Fibroblast of skin of left biceps (primary cell): ENCODE measurements at regions not wholly inside any gene's neighbourhood (a gene's known extent, or its start where the extent isn't known, plus 50 kb on each side); places are given as distances from the start of the nearest gene placed in this dataset.

Source experiments
- DNase-seq, 2 experiments: peaks; one replicate each; pipeline ENCODE4 v3.0.0-alpha.2; 2013; ENCODE audit warnings: low read depth in 2 of 2

DNA sequence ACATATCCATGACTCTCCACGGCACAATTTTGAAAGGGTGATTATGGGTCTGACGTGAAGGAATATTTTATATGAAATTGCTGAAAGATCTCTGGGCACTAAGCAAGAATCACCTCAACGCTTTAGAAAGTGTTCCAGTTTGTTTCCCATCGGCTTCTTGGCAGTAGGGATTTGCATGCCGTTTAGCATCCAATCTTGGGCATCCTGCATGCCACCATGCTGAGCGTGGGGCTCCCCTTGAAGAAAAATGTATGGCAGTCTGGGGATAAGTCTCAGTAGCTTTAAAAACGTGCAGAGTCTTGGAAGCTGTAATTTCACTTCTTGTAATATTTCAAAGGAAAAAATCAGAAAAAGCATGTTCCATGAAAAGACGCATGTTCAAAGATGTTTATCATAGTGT lies 151.7 kb downstream of the DMRT2 start:
- DNase-seq: no peak

DNA sequence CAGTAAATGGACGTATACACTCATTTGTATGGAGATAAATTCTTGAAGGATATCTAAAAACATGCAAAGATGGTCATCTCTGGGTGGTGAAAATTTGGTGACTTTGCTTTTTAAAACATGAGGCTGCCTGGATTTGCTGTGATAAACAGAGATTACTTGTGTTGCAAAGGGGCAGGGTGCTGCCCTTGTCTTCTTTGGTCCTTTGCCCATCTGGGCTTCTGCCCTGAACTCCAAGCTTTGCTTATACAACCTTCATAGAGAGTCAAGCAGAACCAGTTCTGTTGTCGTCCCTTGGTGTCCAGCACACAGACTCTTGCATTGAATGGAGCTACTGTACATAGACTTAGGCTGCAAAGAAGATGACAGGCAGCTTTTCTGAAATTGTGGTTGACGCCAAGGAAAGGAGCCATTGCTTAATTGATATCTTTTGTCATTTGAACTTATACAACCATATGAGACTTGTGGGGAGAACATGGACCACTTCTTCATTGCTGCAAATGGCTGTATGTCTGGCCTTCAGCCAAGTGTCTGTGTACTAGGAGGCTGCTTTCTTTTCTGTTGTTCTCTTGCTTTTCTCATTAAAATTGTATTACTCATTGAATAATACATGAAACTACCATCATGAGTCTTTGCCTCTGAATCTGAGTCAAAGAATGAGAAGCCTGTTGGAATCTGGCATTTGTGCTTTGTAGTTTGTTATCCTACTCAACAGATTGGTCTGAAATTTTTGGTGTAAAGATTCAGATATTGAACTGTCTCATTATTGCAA lies 152.5 kb downstream of the DMRT2 start:
- no peak for DNase-seq

DNA sequence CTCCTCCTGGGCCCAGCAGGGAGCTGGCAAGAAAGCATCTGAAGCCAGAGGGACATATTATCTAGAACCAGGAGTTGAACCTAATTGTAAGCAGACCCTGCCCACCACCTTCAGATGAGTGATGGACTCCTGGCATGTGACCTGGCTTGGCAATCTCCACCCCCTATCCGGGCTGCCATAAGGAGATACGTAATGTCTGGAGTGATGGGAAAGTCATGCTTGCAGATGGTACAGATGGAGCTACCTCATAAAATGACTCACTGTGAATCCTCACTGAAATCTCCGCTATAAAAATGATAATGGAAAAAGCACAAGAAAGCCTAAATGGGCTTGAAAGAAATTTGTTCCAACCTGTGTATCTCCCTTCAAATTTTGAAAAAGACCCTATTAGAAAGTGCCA lies 157.5 kb downstream of the DMRT2 start:
- peak in 1 of 2 experiments; percentile 20 for DNase-seq

DNA sequence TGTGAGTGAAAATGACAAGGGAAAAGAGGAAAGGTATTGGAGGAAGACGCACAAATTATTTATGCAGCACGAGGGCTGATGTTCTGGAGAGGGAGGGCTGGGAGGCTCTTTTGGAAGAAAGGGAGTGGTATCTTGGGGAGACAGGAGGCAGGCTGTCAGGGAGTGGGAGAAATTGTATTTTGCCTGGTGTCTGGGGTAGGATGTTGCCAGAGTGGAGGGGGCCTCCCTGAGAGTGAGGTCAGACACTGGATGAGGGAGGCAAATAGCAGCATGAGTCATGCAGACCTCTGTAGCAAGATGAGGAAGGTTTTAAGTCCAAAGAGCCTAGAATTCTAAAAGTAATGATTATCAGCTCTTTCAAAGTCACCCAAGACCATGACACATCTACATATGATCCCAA lies 158.0 kb downstream of the DMRT2 start:
- no peak for DNase-seq

DNA sequence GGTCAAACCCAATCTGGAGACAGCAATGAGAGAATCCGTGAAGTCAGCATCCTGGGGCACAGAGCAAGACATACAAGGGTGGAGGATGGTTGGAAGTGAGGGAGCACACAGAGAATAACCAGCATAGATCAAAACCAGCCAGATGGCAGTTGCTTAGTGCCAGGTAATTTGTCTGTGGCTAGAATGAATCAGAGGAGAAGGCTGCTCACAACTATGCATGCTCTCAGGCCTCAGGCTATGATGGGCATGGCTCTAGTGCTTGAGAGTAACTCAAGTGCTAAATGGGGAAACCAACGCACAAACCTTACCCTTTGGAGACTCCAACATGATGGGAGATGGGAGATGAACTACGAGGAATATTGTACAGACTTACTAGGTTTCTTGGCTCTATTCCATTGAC lies 160.8 kb downstream of the DMRT2 start:
- no peak for DNase-seq

DNA sequence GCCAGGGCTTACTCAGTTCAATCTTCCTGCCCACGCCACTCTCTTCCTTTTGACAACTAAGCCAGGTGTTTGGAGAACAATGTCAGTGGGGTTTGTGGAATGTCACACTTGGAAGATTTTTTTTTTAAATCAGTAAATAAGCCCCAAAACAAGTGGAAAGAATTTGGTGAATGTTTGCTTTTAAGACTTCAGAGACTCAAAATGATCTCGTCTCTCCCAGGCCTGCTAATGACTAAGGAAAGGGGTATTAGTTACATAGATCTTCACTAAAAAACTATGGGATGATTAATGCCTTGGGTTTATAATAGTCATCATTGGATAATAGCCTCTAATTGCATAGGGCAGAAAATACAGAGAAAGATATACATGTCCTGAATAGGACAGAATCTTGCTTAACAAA lies 166.4 kb downstream of the DMRT2 start:
- DNase-seq: no peak

DNA sequence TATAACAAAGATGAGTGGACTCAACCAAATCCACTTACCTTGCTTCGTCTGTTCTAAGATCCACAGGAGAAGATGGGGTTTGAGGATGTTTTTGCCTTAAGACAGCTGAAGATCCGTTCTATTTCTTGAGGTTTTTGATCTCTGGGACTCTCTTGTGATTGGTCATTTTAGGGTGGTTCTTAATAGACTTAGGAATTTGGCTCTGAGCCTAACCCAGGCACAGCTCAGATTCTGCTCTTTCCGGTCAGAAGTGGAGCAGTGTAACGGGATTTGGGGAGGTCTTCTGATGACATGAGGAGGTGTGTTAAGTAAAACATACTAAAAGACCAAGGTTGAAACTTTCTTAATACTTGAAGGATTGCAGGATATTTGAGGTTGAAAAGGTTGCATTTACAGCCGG lies 166.9 kb downstream of the DMRT2 start:
- DNase-seq: no peak

DNA sequence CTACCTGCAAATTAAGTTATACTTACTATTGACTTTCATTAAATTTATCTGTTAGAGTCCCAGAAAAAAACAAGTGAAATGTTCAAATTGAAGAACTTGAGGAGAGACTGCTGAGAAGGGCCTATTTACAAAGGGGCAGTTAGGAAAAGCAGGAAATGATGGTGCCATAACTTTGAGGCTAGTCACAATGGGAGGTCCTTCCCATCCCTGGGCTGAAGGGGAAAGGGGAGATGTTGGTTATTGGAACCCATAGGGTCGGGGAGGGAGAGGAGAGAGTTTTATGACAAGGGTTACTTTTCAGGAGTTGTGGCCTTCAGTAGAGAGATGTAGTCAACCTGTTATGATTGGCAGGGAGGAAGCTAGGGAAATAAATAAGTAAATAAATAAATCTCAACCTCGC lies 169.1 kb downstream of the DMRT2 start:
- DNase-seq: no peak

DNA sequence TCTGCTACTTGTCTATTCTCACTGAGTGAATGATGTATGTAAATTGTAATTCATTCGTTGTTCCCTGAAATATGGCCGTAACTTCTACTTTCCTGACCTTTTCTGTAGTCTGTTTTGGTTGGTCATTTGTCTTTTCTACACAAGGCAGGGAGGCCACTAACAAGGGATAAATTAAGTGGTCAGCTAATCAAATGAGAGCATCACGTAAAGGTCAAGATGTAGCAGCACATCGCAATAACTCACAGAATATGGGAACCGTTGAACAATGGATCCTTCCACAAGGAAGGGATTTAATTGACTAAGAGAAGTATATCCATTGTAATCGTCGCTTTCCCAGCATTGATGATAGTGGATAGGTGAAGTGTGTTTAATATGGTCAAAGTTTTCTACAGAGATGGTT lies 171.1 kb downstream of the DMRT2 start:
- no peak for DNase-seq

DNA sequence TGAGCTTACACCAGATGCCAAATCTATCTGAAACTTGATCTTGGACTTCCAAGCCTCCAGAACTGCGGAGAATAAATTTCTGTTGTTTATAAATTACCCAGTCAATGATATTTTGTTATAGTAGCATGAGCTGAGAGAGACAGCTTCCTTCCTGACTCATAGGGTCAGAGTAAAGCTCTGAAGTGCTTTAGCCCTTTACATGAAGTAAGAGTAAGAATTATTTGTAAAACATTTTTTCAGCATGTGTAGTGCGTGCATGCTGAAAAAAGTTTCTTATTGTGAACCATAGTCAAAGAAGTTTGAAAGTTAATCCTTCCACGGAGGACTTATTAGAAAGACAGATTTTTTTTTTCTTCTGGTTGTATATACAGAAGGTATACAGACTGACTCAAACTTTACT lies 172.4 kb downstream of the DMRT2 start:
- DNase-seq: no peak

DNA sequence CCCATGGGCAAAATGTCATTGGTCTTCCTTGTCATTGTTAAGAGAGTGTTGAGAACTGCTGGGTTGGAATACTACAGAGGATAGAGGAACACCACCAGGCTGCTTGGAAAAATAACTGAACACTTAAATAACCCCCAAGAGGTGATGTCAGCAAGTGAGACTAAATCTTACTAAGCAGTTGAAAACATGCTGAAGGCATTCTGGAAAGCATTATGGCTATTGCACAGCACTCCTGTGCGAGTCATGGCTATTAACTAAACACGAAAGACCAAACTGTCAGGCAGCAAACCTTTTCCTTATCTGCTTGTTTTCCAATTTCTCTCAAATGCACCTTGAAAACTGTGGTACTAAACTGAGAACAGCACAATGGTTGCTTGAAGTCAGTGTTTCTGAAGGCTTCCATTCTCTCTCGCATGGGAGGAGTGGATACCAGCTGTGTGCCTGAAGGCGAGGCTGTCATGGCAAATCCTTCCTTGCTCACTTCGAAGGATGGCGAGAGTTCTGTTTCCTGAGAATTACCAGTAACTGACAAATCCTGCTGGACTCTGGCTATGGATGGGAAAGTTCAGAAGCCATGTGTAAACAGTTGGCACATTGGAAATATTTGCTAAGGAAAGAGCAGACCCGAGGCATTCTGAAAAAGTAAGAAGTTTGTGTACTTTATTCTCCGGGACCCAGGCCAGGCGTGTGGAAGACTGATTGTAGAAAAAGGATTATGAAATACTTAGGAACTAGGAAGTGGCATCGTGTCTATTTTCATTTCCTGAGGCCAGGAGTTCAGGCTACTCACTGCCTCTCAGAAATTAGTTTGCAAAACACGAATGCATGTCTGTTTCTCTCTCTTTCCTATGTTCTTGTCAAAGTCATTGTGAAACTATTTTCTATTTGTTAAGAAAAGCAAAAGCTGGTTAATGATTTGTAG lies 182.1 kb downstream of the DMRT2 start:
- peak; percentile 44 to 51 for DNase-seq

DNA sequence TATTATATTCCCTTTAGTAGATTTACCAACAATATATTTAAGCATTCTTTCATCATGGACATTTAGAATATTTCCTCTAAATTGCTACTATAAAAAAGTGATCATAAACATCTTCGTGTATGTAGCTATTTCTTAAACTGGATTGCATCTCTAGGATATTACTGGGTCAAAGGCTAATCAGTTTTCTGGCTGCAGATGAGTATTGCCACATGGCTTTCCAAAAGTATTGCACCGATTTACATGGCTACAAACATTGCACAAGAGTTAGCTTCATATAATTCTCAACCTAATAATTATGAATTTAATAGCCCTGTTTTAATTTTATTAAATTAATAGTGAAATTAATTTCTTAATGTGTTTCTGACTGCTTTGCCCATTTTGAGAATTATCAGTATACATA lies 183.4 kb downstream of the DMRT2 start:
- no peak for DNase-seq

DNA sequence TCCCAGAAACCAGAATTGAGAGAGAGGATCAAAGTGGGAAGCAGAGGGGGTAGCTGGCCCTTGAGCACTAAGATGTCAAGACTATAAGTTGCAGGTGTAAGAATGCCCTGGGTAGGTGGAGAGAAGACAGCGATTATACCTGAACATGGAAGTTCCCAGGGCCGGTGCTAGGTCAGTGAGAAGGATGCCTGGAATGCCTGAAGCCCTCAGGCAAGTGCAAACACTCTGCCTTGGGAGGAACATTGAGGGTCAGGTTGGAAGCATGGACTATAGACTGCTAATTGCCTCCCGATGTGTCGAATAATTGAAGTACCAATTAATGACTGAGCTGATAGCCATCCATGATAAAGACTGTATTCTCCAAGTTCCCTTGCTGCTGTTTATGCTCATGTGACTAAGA lies 185.5 kb downstream of the DMRT2 start:
- no peak for DNase-seq

DNA sequence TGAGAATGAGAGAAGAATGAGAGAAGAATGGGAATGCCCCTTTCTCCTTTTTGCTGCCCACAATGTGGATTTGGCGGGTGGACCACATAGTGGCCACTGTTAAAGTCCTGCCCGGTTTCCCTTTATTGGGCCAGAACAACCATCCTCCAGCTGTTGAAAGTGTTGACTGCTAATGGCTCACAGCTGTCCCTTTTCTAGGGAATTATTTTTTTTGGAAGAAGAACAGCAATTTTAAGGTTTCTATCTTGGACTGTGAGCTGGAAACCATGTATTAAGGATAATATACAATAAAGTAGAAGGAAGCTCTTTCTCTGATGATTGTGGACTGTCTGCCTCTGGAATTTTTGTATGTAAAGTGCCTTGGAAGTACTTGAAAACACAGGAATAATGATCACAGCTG lies 185.9 kb downstream of the DMRT2 start:
- no peak for DNase-seq

DNA sequence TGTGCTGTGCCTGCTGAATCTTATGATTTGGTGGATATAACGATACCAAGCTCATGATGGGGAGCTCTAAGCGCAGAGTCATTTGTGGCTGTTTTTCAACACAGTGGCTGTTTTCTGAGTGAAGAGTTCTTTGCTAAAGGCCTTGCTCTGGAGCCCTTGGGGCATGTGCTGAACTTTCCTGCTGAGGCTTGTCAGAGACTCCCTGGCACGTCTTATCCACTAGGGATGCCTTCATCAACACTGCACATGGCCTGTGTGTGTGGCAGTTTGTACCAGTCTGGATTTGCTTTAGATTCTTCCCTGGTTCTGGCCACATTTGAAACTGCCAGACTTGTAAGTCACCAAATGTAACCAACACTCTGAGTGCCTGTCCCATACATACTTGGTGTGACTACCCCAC lies 188.2 kb downstream of the DMRT2 start:
- DNase-seq: no peak

DNA sequence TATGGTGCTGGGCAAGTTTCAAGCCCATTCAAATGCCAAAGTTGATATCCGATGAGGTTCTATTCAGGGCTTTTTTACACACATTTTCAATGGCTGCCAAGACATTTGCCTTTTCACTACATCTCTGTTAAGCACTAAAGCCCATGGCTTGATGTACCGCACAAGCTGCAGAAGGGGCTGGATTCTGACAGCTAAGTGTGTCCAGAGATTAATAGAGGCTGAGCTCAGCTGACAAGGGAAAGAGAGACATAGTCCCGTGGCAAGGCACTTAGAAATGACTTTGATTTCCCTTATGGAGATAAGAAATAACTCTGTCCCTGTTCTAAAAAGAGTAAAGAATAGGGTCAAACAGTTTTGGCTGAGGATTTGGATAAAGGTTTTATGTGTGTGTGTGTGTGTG lies 198.6 kb downstream of the DMRT2 start:
- no peak for DNase-seq

DNA sequence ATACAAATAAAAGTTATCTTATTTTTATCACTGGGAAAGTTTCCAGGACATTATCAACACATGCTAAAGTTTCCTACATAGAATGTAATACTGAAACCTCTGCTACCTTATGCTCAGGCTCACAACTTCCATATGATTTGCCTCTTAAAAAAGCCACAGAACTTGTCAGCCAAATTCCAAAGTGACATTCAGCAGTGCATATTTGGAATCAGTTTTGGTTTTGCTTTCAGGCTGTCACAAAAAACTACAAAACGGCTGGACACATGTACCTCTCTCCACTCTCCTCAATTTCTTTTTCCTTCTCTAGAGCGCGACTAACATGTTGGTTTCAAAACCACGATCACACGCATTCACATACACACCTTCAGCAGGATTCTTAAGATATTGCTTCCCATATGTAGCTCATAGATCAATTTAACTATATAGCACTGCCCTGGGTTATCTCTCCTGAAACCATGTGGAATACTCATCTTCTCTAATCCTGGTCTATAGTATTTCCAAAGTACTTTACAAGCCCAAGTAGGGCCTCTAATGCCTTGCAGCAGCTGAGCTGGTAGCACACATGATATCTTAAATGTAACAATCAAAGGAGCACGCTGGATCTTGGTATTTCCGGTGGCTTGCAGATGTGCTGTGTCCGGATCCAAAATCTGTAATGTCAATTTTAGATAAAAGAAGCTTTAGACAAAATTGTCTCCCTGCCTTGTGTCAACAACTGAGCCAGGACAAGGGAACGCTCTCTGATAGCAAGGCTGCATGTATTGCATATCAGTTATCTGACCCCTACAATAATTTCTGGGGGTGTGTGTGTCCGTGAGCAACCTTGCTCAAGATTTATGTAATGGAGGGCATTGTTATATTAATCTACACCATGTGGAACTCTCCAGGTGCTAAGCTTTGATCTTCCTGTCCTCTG lies 203.2 kb downstream of the DMRT2 start:
- DNase-seq: no peak

DNA sequence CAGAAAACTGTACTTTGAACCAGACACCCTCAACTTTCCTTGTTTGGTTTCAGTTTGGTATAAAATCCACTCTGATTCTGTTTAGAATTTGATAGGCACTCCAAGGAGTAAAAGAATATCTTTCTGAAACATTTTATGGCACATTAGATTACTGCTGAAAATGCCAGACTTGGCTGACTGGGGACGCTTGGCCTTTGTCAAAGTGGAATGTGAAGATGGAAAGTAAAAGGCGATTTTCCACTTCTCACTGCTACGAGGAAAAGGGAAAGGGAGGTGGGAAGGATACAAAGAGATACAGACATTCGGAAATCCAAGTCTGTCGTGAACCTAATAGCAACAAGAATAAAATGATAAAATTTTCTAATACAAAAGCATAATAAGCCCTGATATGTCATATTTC lies 203.9 kb downstream of the DMRT2 start:
- no peak for DNase-seq

DNA sequence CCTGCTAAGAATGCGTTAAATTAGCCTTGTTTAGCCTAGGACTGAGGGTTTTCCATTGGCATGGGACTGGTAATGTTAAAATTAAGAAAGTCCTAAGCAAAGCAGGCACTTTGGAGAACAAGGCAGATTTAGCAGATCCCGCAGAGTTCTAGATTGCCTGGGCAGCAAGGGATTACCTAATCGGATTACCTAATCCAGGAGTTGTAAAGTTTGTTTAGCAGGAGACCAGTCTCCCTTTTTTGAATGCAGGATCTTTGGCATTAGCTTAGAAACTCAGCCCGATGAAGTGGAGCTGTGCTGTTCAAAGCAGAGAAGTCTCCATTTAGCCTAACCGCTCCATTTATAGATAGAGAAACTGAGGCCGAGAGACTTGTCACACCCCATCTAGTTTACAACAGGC lies 206.0 kb downstream of the DMRT2 start:
- DNase-seq: no peak

DNA sequence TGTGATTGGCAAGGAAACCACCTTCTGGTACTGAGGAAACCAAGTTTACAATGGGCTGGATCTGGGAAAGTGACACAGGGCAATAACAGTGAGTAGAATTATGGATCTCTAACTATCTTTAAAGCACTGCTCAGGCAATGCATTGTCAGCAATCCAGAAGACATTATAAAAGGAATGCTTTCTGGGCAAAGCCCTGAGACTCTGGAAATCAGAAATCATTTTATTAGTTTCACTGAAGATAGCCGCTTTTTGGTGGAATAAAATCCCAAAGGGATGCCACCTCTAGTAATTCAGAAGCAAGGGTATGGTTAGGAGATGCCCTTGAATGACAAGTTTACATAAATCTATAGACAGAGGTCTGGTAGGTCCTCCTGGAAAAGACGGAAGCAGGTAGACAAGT lies 211.1 kb downstream of the DMRT2 start:
- DNase-seq: no peak

DNA sequence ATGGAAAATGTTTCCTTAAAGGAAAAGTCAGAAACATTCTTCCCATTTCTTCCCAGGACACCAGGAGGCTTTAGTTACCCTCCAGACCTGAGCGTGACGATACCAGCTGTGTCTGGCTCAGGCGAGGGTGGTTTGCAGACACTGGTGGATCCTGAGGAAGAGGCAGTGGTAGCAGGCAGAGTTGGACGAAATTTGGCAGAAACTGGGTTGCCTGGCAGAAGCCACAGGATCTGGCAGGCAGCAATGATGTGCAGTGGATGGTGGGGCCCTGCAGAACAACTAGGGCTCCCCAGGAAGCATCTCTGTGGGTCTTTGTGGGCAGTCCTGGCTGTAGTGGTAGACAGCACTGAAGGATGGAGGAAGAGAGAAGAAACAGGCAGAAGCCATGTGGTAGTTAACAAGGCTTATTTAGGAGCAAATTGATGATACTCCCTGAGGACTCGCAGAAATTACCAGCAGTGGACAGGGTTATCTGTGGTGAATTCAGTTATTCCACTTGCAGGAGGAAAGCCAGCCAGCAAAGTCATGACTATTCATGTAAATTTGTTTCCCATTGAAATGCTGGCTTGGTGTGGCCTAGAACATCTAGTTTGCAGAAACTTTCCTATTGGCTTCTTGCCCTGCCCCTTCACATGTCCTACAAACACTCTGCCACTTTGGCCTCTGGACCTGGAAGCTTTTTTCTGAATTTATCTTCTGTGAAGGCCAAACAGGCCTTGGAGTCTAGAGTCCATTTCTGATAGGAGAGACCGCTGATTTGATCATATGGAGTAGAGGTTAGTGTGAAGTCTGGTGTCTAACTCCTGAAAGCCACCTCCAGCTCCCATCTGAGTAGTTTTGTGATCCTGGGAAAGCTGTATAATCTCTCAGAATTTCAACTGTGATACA lies 212.0 kb downstream of the DMRT2 start:
- no peak for DNase-seq
